AG08395 (cell line): ENCODE measurements at regions not wholly inside any gene's neighbourhood (a gene's known extent, or its start where the extent isn't known, plus 50 kb on each side); places are given as distances from the start of the nearest gene placed in this dataset.
"Not testable (repeated sequence)": the region's sequence is repeated elsewhere in the genome, so short reads cannot be mapped to it uniquely, and the experiment has no call there.

Experiments used
- DNase-seq: peaks from one replicate; pipeline ENCODE4 v3.0.0; 2012; ENCODE audit warnings: mixed read lengths, low spot score

DNA sequence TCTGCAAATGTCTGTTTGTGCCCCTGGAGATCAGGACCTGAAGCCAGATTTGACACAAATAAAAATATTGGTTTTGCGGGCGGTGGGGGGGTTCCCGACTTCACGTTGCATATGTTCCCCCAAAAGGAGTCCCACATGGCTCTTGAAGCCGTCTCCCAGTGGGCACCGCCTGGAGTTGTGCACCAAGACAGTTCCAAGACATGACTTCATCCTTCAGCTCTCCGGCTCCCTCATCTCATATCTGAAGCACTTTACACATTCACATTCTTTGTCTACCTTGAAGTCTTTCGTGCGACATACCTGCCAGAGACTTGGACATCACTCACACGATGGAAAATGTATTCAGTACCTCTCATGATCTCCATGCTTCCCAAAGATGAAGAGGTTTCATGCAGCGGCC lies 362.8 kb upstream of the FOXK1 start:
- DNase-seq, result no peak

DNA sequence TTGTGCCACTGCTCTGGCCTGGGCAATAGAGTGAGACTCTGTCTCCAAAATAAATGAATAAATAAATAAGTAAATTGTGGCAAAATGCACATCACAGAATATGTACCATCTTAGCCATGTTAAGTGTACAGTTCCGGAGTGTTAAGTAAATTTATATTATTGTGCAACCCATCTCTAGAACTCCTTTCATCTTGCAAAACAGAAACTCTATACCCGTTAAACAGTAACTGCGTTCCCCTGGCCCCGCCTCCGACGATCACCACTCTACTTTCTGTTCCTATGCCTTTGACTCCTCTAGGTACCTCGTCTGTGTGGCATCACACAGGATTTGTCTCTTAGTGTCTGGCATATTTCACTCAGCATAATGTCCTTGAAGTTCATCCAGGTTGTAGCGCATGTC lies 356.4 kb upstream of the FOXK1 start:
- DNase-seq, result no peak

DNA sequence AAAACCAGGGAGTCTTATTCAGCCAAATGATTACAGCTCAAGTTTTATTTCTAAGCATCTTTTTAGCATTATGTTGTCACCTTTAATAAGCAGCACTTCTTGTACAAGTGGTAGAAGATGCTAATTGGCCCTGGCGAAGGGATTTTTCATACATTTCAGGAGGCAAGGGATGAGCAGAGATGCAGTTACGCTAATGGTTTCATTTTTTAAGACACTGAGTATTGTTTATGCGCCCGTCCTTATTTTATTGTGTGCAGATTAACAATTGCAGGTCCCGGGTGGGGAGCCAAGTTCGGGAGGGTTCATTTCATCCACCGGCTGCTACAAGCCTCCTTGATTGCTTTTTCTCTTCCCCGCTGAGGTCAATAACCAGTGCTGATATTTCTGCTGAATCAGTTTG lies 350.4 kb upstream of the FOXK1 start:
- DNase-seq, result no peak

DNA sequence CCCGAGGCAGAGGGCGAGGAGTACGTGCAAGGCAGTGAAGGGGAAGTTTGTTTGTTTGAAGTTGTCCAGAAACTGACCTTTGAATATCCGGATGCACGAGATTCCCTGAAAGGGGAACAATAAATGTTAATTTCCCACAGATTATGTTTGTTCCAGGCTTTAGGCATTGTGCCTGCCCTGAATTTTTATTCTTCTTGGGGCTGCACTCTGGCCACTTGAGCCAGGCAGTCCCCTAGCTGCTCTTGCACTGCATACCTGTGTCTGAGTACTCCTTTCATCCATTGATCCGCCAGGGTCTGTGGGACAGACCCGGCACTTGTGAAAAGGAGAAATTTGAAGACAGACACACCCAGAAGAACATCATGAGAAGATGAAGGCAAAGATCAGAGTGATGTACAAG lies 343.5 kb upstream of the FOXK1 start:
- DNase-seq, result no peak

GRCh38 chr7:4343272-4344247 lies 338.5 kb upstream of the FOXK1 start:
- DNase-seq, result no peak

DNA sequence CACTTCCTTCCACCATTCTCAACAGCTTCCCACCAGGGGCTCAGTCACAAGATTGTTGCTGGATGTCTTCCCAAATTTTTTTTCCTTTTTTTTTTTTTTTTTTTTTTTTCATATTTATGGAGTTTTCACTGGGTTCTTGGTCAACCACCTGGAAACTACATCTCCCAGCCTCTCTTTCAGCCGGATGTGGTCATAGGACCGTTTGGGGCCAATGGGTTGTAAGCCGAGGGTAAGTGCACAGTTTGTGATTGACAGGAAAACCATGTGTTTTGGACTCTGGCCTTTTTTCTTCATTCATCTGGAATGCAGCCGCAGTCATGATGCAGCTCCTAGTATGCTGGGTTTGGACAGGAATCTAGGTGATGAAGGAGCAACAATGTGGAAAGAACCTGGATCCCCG lies 337.1 kb upstream of the FOXK1 start:
- no peak for DNase-seq

DNA sequence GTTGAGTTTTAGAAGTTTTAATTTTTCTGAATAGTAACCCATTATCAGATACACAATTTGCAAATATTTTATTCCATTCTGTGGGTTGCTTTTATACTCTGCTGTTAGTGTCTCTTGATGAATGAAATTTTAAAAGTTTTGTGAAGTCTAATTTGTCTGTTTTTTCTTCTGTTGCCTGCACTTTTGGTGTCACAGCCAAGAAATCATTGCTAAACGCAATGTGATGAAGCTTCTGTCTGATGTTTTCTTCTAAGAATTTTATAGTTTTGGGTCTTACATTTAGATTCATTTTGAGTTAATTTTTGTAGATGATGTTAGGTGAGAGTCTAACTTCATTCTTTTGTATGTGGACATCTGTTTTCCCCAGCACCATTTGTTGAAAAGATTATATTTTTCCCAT lies 330.0 kb upstream of the FOXK1 start:
- no peak for DNase-seq

GRCh38 chr7:4361774-4362173 lies 320.3 kb upstream of the FOXK1 start:
- DNase-seq, result no peak

- DNase-seq, result no peak
Measured at GRCh38 chr7:4383584-4383983, 298.5 kb upstream of the FOXK1 start.

GRCh38 chr7:4386190-4386589 lies 295.9 kb upstream of the FOXK1 start:
- no peak for DNase-seq

DNA sequence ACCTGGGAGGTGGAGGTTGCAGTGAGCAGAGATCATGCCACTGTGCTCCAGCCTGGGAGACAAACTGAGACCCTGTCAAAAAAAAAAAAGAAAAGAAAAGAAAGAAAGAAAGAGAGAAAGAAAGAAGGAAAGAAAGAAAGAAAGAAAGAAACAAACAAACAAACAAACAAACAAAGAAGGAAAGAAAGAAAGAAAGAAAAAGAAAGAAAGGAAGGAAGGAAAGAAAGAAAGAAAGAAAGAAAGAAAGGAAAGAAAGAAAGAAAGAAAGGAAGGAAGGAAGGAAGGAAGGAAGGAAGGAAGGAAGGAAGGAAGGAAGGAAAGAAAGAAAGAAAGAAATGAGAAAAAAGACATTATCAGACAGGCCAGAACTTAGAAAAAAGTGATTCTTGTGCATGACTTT lies 291.0 kb upstream of the FOXK1 start:
- DNase-seq, result not testable (repeated sequence)

GRCh38 chr7:4394736-4395135 lies 287.4 kb upstream of the FOXK1 start:
- no peak for DNase-seq

GRCh38 chr7:4399121-4399520 lies 283.0 kb upstream of the FOXK1 start:
- DNase-seq, result no peak

GRCh38 chr7:4399596-4399995 lies 282.5 kb upstream of the FOXK1 start:
- DNase-seq, result no peak

GRCh38 chr7:4406288-4407058 lies 275.6 kb upstream of the FOXK1 start:
- no peak for DNase-seq

DNA sequence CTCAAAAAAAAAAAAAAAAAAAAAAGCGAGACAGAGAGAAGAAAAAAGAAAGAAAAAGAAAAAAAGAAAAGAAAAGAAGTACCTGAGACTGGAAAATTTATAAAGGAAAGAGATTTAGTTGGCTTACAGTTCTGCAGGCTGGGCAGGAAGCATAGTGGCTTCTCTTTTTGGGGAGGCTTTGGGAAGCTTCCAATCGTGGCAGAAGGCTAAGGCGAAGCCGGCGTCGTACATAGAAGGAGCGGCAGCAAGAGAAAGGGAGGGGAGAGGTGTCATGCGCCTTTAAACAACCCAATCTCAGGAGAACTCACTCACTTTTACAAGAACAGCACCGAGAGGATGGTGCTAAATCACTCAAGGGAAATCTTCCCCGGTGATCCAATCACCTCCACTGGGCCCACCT lies 272.1 kb upstream of the FOXK1 start:
- DNase-seq, result no peak

DNA sequence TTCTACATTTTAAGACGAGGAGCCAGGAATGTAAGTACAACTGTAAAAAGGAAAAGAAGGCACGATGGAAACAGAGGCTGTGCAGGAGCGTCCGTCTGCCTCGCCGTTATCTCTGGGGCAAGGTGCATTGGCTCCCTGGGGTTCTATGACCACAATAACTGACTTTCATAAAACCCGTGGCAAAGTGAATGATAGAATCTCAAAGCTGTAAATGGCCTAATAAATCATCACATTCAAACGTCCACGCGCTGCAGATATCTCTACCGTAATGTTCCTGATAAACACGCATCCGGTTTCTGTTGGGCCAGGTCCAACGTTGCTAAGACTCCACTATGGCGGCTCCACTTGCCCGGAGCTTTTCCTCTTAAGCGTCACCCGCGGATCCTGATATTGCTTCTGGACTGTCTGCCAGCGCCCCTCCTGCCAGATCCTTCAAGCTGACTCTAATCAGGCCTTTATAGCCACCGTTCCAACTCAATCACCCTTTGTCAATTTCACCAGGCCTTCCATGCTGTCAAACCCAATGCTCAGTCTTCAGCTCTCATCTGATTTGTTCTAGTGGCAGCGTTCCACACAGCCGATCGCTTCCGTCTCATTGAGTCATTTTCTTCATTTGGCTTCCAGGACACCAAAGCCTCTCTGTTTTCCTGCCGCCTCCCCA lies 265.6 kb upstream of the FOXK1 start:
- no peak for DNase-seq

- DNase-seq, result no peak
Measured at GRCh38 chr7:4428526-4428925, 253.6 kb upstream of the FOXK1 start.

DNA sequence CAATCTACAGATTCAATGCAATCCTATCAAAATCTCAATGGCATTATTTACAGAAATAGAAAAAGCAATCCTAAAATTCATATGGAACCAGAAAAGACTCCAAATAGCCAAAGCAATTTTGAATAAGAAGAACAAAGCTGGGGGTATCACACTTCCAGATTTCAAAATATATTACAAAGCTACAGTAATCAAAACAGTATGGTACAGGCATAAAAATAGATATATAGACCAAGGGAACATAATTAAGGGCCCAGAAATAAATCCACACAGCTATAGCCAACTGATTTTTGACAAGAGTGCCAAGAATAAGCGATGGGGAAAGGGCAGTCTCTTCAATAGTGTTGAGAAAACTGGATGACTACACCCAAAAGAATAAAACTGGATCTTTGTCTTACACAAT lies 251.9 kb upstream of the FOXK1 start:
- no peak for DNase-seq

DNA sequence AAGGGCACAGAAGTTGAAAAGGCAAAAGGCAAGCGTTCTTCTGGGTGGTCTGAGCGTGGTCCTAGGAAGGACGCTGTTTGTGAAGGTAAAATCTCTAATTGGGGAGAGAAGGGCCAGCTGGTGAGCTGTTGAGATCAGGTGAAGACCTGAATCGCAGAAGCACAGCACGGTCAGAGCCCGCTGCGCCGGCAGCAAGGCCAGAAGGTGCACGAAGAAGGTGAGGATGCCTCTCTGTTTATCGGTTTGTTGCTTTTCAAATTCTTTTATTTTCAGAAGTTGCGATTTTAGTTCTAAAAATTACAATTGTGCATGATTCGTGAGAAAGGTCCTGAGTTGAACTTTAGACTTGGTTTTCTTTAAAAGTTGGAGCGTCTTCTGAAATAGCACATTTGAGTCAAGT lies 247.8 kb upstream of the FOXK1 start:
- no peak for DNase-seq

DNA sequence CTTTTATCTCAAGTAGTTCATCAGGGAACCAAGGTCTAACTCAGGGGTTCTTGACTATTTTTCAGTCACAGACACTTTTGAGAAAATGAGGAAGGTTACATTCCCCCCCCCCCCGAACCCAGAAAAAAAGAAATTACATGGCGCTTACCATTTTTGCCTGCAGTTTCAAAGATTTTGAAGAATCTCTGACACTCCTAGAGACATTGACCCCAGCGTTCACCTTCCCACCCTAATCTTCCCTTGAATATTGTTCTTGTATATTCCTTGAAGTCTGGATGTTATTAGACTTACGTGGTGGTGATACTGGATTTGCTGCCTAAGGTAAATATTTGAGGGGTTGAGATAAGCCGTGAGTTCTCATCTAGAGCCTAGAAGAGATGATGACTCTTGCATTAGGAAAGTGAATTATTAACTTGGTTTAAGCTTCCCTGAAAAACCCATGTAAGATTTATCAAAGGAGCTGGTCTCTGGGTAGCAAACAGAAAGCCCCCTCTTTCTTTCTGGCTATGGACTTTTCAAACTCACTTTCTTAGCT lies 245.7 kb upstream of the FOXK1 start:
- no peak for DNase-seq

DNA sequence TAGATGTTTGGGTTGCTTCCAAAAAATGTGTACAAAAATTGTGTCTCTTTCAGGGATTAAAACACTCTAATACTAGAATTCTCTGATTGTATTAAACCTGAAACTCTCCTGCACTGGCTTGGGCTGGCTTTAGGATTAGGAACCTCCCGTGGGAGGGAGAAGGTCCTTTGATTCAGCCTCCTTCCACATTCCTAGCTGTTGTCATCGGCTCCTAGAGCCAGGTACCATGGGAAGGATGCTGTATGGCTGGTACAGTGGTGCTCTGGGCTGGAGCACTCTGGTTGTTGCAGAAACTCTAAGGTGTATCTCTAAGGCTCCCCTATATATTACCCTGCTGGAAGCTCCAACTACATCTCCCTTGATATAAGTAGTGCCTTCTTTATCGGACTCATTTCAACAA lies 245.2 kb upstream of the FOXK1 start:
- DNase-seq, result no peak

- DNase-seq, result no peak
Measured at GRCh38 chr7:4437916-4438315, 244.2 kb upstream of the FOXK1 start.
